ENCODE measurements at regions not wholly inside any gene's neighbourhood (a gene's known extent, or its start where the extent isn't known, plus 50 kb on each side); places are given as distances from the start of the nearest gene placed in this dataset.

DNA sequence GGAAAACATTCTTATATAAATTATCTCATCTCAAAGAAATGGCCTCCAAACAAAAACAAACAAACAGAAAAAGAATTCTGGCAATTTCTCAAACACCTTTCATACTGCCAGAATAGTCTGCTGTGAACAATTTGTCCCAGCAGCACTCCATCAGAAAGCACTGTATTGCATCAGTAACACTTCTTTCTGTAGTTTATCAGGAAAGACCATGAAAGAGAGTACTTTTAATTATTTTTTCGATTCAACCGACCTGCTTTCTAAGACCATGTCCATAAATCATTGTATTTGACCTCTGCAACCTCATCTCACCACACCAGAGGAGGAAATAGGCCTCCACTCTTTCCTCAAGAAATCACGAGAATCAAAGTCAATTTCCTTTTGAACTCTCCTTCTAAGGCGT is 1579.9 kb downstream of the MRPL39 start:
- Histone ChIP-seq H3K4me1 (ENCODE audit: control insufficient read depth, insufficient read depth, low read length) (no peaks in the 10 kb centered on the region), H2BK120ac (ENCODE audit: low read depth, low read length) (no peak overlapping the region), H2AFZ (replicated peaks; ENCODE audit: low read length, poor library complexity) (no peak overlapping the region), H3K56ac (ENCODE audit: extremely low read depth, insufficient read depth, low read length) (no peak overlapping the region), H3K4ac (ENCODE audit: low read depth, low read length) (no peak overlapping the region), H2AK9ac (replicated peaks; ENCODE audit: low read depth, low read length, poor library complexity) (no peak overlapping the region), H3K4me2 (ENCODE audit: low read depth, low read length) (no peak overlapping the region), H3K9ac (ENCODE audit: low read depth, low read length) (no peak overlapping the region), H3K36me3 (ENCODE audit: control insufficient read depth, insufficient read depth, low read length) (no peaks in the 10 kb centered on the region), H2BK15ac (ENCODE audit: low read depth, low read length) (no peak overlapping the region), H3K23ac (ENCODE audit: low read depth, low read length) (no peak overlapping the region), H2AK5ac (ENCODE audit: low read depth, low read length) (no peak overlapping the region), H3K14ac (replicated peaks; ENCODE audit: low read depth, low read length) (no peak overlapping the region), H4K20me1 (ENCODE audit: insufficient read depth, low read length) (no peaks in the 10 kb centered on the region), H3K18ac (ENCODE audit: low read depth, low read length) (no peak overlapping the region), H3K9me3 (ENCODE audit: control insufficient read depth, insufficient read depth, low read length) (no peaks in the 10 kb centered on the region), H2BK20ac (ENCODE audit: low read depth, low read length) (no peak overlapping the region), H3K9me1 (ENCODE audit: insufficient read depth, low read length) (no peaks in the 10 kb centered on the region), H3K79me1 (ENCODE audit: low read depth in 1 of 2, low read length in 2 of 2) (no peaks in the 10 kb centered on the region), H3K27ac (ENCODE audit: insufficient read depth, low read length) (no peak overlapping the region), H4K91ac (ENCODE audit: insufficient read depth, low read depth, low read length) (no peak overlapping the region), H3K27me3 (ENCODE audit: control insufficient read depth, insufficient read depth, low read length) (no peaks in the 10 kb centered on the region), H4K8ac (ENCODE audit: low read depth in 2 of 2, low read length in 2 of 2) (no peak overlapping the region), H3K4me3 (ENCODE audit: insufficient read depth, low read depth, low read length) (no peak overlapping the region), H4K5ac (ENCODE audit: low read depth, low read length) (no peak overlapping the region), H2BK5ac (ENCODE audit: low read depth, low read length, poor library complexity, severe bottlenecking) (no peak overlapping the region)
- no peak for TF ChIP-seq NFE2L2 (IDR thresholded peaks at IDR 0.05; ENCODE audit: low read depth, low read length)
- TF ChIP-seq, protein P1, sequence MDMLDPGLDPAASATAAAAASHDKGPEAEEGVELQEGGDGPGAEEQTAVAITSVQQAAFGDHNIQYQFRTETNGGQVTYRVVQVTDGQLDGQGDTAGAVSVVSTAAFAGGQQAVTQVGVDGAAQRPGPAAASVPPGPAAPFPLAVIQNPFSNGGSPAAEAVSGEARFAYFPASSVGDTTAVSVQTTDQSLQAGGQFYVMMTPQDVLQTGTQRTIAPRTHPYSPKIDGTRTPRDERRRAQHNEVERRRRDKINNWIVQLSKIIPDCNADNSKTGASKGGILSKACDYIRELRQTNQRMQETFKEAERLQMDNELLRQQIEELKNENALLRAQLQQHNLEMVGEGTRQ (IDR thresholded peaks at IDR 0.05; ENCODE audit: low read depth, low read length), result no peak
- TF ChIP-seq CHD1 (IDR thresholded peaks at IDR 0.05; ENCODE audit: low read depth, low read length), result no peak
- no peak for TF ChIP-seq RFX5 (IDR thresholded peaks at IDR 0.05; ENCODE audit: low read depth, low read length)
- dilution Hi-C loops (cut with HindIII; ENCODE audit: low sequenced_read_pairs, unreplicated experiment) (no loop called here), in situ Hi-C loops (cut with MboI; ENCODE audit: low sequenced_read_pairs) (no loop called here), intact Hi-C loops (cut with micrococcal nuclease) (no loop called here)
- ATAC-seq (ENCODE audit: low read depth), result no peak
- BruUV-seq (replicated peaks), result no TSS peak
- ChIA-PET CTCF (no interaction called here), POLR2A (ENCODE audit: unreplicated experiment) (no interaction called here)
- 70% methylated on average over 2 of the region's 4 CpGs; no CpG with 5 or more reads in 1 of the 2 experiments for WGBS, 2 experiments (ENCODE audit: extremely low coverage in 2 of 2, insufficient read length in 1 of 2)
- DNase-seq, result no peak

Measured in IMR-90 (cell line).